ENCODE measurements at regions not wholly inside any gene's neighbourhood (a gene's known extent, or its start where the extent isn't known, plus 50 kb on each side); places are given as distances from the start of the nearest gene placed in this dataset.

DNA sequence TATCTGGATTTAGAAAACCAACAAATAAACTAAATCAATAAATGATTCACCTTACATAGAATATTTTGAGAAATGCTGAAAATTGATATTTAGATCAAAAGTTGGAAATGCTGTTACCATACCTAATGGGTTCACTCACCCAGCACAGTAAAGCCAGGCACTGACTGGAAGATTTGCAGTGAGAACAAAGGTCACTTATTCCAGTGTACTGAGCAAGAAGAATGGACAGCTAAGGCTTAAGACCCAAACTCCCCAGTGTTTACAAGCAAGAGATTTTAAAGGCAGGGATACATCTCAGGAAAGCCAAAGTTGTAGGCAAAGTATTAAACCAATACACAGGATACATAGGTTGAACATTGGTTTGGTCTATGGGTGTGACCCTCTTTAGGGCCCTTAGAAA lies 523.9 kb upstream of the PCDH9 start:
- TF ChIP-seq EZH2phosphoT487 (IDR thresholded peaks at IDR 0.05; ENCODE audit: borderline replicate concordance, low read length) (no peak), EZH2 (IDR thresholded peaks at IDR 0.05; ENCODE audit: low read length, unreplicated experiment) (no peak)
- TF ChIP-seq, protein P1, sequence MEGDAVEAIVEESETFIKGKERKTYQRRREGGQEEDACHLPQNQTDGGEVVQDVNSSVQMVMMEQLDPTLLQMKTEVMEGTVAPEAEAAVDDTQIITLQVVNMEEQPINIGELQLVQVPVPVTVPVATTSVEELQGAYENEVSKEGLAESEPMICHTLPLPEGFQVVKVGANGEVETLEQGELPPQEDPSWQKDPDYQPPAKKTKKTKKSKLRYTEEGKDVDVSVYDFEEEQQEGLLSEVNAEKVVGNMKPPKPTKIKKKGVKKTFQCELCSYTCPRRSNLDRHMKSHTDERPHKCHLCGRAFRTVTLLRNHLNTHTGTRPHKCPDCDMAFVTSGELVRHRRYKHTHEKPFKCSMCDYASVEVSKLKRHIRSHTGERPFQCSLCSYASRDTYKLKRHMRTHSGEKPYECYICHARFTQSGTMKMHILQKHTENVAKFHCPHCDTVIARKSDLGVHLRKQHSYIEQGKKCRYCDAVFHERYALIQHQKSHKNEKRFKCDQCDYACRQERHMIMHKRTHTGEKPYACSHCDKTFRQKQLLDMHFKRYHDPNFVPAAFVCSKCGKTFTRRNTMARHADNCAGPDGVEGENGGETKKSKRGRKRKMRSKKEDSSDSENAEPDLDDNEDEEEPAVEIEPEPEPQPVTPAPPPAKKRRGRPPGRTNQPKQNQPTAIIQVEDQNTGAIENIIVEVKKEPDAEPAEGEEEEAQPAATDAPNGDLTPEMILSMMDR (conservative IDR thresholded peaks at IDR 0.05; ENCODE audit: low read depth, low read length), result no peak

Data from PC-3 (cell line).